Astrocyte of the spinal cord (primary cell): ENCODE measurements at regions not wholly inside any gene's neighbourhood (a gene's known extent, or its start where the extent isn't known, plus 50 kb on each side); places are given as distances from the start of the nearest gene placed in this dataset.

ENCODE experiments used
- DNase-seq: peaks from one replicate; pipeline ENCODE4 v3.0.0; 2011; ENCODE audit warnings: low read depth, low spot score
- H3K4me3 ChIP-seq: 2 replicates; pipeline ENCODE4 v1.5.1; 2011; ENCODE audit warnings: low read depth, mild to moderate bottlenecking, low read length, moderate library complexity
- CTCF ChIP-seq: IDR thresholded peaks from 2 replicates; pipeline ENCODE4 v1.5.1; 2012; ENCODE audit warnings: low read depth, mild to moderate bottlenecking, low read length, inconsistent platforms
- in situ Hi-C: cut with HindIII; loops from 2 replicates; pipeline ENCODE4 v1.10.0; 2017; ENCODE audit warnings: low sequenced_read_pairs

DNA sequence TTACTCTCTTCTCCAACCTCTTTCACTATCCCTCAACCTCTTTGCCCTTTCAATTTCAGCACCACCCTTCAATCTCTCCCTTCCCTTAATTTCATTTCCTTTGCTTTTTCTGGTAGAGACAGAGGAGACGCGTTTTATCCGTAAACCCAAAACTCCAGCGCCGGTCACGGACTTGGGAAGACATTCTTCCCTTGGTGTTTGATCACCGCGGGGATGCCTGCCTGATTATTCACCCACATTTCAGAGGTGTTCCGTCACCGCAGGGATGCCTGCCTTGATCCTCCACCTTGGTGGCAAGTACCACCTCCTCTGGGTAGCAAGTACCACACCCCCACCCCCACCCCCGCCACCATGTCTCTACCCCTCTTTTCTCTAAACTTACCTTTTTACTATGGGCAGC is 669.4 kb upstream of the PKDCC start:
- DNase-seq = no peak
- TF ChIP-seq CTCF = no peak
- in situ Hi-C loops = no loop called here
- no peak overlapping the region for H3K4me3 ChIP-seq

DNA sequence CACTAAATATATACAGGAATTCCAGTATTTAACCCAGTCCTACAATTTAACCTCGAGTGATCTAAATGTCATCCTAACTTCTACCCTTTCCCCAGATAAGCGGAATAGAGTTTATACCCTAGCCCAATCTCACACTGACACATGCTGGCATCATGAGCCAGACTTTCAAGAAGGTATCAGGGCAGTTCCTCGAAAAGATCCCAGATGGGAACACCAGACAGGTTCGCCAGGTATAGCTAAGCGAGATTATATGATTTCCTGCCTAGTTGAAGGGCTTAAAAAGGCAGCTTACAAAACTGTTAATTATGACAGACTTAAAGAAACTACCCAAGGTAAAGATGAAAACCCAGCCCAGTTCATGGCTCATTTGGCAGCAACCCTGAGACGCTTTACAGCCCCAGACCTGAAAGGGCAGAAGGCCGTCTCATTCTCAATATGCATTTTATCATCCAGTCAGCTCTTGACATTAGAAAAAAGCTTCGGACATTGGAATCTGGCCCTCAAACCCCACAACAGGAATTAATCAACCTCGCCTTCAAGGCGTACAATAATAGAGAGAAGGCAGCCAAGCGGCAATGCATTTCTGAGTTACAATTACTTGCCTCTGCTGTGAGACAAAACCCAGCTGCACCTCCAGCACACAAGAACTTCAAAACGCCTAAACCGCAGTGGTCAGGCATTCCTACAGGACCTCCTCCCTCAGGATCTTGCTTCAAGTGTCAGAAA is 668.2 kb upstream of the PKDCC start:
- no peak for TF ChIP-seq CTCF
- no peak overlapping the region for H3K4me3 ChIP-seq
- DNase-seq = peak; percentile 1
- in situ Hi-C loops = no loop called here

- TF ChIP-seq CTCF = no peak
- in situ Hi-C loops = no loop called here
- no peak overlapping the region for H3K4me3 ChIP-seq
- no peak for DNase-seq
These were observed 666.1 kb upstream of the PKDCC start for GRCh38 chr2:41381701-41382100.

DNA sequence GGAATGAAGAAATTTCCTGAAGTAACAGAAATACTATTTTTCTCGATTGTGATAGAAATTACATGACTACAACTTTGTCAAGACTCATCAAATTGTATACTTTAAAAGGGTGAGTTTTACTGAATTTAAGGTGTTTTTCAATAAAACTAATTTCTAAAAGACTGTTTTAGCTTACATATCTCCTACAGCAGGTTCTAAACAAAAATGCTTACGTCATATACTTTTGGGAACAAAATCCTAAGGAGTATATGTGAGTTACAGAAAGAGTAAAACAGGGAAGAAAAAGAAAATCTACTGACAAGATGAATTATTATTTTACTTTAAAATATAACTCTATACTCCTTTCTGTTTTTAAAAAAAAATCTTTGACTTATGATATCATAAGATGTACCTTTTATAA is 660.3 kb upstream of the PKDCC start:
- DNase-seq = no peak
- in situ Hi-C loops = no loop called here
- H3K4me3 ChIP-seq = no peak overlapping the region
- no peak for TF ChIP-seq CTCF

- no peak for TF ChIP-seq CTCF
- H3K4me3 ChIP-seq = no peak overlapping the region
- in situ Hi-C loops = no loop called here
- no peak for DNase-seq
These were observed 654.2 kb upstream of the PKDCC start for GRCh38 chr2:41393621-41394020.

- no peak for TF ChIP-seq CTCF
- no peak overlapping the region for H3K4me3 ChIP-seq
- in situ Hi-C loops = no loop called here
- no peak for DNase-seq
These were observed 653.3 kb upstream of the PKDCC start for GRCh38 chr2:41394541-41394940.
